HCT116 (cell line): ENCODE measurements at regions not wholly inside any gene's neighbourhood (a gene's known extent, or its start where the extent isn't known, plus 50 kb on each side); places are given as distances from the start of the nearest gene placed in this dataset.
"Not testable (repeated sequence)": the region's sequence is repeated elsewhere in the genome, so short reads cannot be mapped to it uniquely, and the experiment has no call there.

ENCODE experiments used
- ATAC-seq: fragments of 200-7000 bp; cut with Tn5 transposase; 2 replicates; pipeline ENCODE4 v1.9.1; 2020; ENCODE audit warnings: mild to moderate bottlenecking, moderate library complexity
- BruUV-seq: library from RNA; stranded (reverse); fragments of 400-500 nt; replicated peaks from 2 replicates; lab custom pipeline; 2021; lab: Mats Ljungman, UMichigan
- CTCF ChIA-PET: fragments of 300-600 bp; sonication (Branson Sonifier 250); formaldehyde crosslinking; loops from one replicate; lab custom pipeline; 2021; ENCODE audit warnings: antibody characterized with exemption; lab: Charles Lee
- POLR2A ChIA-PET: fragments of 300-600, 350-600 bp; sonication (Branson Sonifier 250); formaldehyde crosslinking; loops from one replicate; lab custom pipeline; 2021; ENCODE audit warnings: antibody characterized with exemption; lab: Charles Lee
- RAD21 ChIA-PET, 2 experiments: fragments of 300-600 bp; sonication (Branson Sonifier 250); formaldehyde crosslinking; loops; one replicate each; lab custom pipeline; 2023; ENCODE audit warnings: low total read pairs in 2 of 2; ENCODE audit not compliant: uncharacterized antibody in 2 of 2, unreplicated experiment in 2 of 2, low non-redundant PET in 1 of 2; lab: Charles Lee
- DNase-seq: peaks from one replicate; pipeline ENCODE4 v3.0.0-alpha.2; 2010; ENCODE audit warnings: low read depth, low spot score
- H2AFZ ChIP-seq: fragments of 200-600 bp; shearing (Covaris generic), sonication (generic); 2 replicates; pipeline ENCODE4 v1.6.1; 2017; ENCODE audit warnings: low read depth, mixed run types, mixed read lengths, antibody characterized with exemption, low read length; ENCODE audit not compliant: poor library complexity, severe bottlenecking
- H3K27ac ChIP-seq: 2 replicates; pipeline ENCODE4 v1.5.1; 2012; ENCODE audit warnings: low read depth, low read length
- H3K27me3 ChIP-seq: fragments of 200-600 bp; sonication (generic); 2 replicates; pipeline ENCODE4 v1.6.1; 2016; ENCODE audit warnings: mixed run types, low read length, mixed read lengths; ENCODE audit not compliant: insufficient read depth
- H3K36me3 ChIP-seq, 2 experiments: fragments of 200-500 bp in 1 of 2; fragments of 200-600 bp in 1 of 2; sonication (Bioruptor generic) in 1 of 2; sonication (generic) in 1 of 2; 2 replicates each; pipeline versions ENCODE4 v1.5.1 to v1.6.1; 2014 to 2016; ENCODE audit warnings: low read length in 2 of 2, inconsistent platforms in 1 of 2, mixed read lengths in 1 of 2, mixed run types in 1 of 2; ENCODE audit not compliant: insufficient read depth in 2 of 2, control insufficient read depth in 1 of 2
- H3K4me1 ChIP-seq, 2 experiments: fragments of 200-600 bp in 1 of 2; sonication (generic) in 1 of 2; 2 replicates each; pipeline versions ENCODE4 v1.5.1 to v1.6.1; 2012 to 2017; ENCODE audit warnings: low read length in 2 of 2, inconsistent platforms in 1 of 2, mild to moderate bottlenecking in 1 of 2, mixed read lengths in 1 of 2, mixed run types in 1 of 2, moderate library complexity in 1 of 2; ENCODE audit not compliant: insufficient read depth in 2 of 2, control insufficient read depth in 1 of 2
- H3K4me2 ChIP-seq: fragments of 200-600 bp; sonication (generic); 2 replicates; pipeline ENCODE4 v1.6.1; 2017; ENCODE audit warnings: mixed run types, low read length, mixed read lengths
- H3K4me3 ChIP-seq, 2 experiments: fragments of 200-600 bp in 1 of 2; sonication (generic) in 1 of 2; replicated peaks in 1 of 2; 2 replicates each; pipeline ENCODE4 v1.5.1; 2011 to 2016; ENCODE audit warnings: low read length in 2 of 2, control low read depth in 1 of 2, low read depth in 1 of 2, mild to moderate bottlenecking in 1 of 2, mixed read lengths in 1 of 2, mixed run types in 1 of 2
- H3K79me2 ChIP-seq: fragments of 200-600 bp; sonication (generic); 2 replicates; pipeline ENCODE4 v1.6.1; 2017; ENCODE audit warnings: mild to moderate bottlenecking, mixed run types, low read length, moderate library complexity, mixed read lengths; ENCODE audit not compliant: insufficient read depth
- H3K9ac ChIP-seq: fragments of 200-600 bp; sonication (generic); 2 replicates; pipeline ENCODE4 v1.6.1; 2016; ENCODE audit warnings: low read length, mixed read lengths
- H3K9me2 ChIP-seq: fragments of 200-600 bp; sonication (generic), shearing (Covaris generic); 2 replicates; pipeline ENCODE4 v1.6.1; 2017; ENCODE audit warnings: mixed run types, mild to moderate bottlenecking, moderate library complexity; ENCODE audit not compliant: insufficient read depth
- H3K9me3 ChIP-seq, 2 experiments: fragments of 200-500 bp in 1 of 2; fragments of 200-600 bp in 1 of 2; sonication (Bioruptor generic) in 1 of 2; sonication (generic) in 1 of 2; 2 replicates each; pipeline ENCODE4 v1.6.1; 2014 to 2017; ENCODE audit warnings: low read length in 2 of 2, mixed read lengths in 2 of 2, inconsistent platforms in 1 of 2, low read depth in 1 of 2, mild to moderate bottlenecking in 1 of 2, mixed run types in 1 of 2, moderate library complexity in 1 of 2; ENCODE audit not compliant: control insufficient read depth in 1 of 2, insufficient read depth in 1 of 2
- H4K20me1 ChIP-seq: fragments of 200-600 bp; sonication (generic), shearing (Covaris generic); 2 replicates; pipeline ENCODE4 v1.6.1; 2017; ENCODE audit warnings: mixed run types, mild to moderate bottlenecking, moderate library complexity; ENCODE audit not compliant: insufficient read depth
- CBX3 ChIP-seq: IDR thresholded peaks from 2 replicates; pipeline ENCODE4 v1.6.1; 2012; ENCODE audit warnings: low read depth
- CEBPB ChIP-seq: IDR thresholded peaks from 2 replicates; pipeline ENCODE4 v1.6.1; 2012; ENCODE audit warnings: low read depth
- EGR1 ChIP-seq: IDR thresholded peaks from 2 replicates; pipeline ENCODE4 v1.6.1; 2012; ENCODE audit warnings: low read depth
- ELF1 ChIP-seq: IDR thresholded peaks from 2 replicates; pipeline ENCODE4 v1.6.1; 2012; ENCODE audit warnings: low read depth, borderline replicate concordance
- EZH2phosphoT487 ChIP-seq: fragments of 200-600 bp; IDR thresholded peaks from 2 replicates; pipeline ENCODE4 v1.6.1; 2018; ENCODE audit warnings: antibody characterized with exemption, borderline replicate concordance
- FOSL1 ChIP-seq: IDR thresholded peaks from 2 replicates; pipeline ENCODE4 v1.6.1; 2012; ENCODE audit warnings: low read depth
- JUND ChIP-seq: IDR thresholded peaks from 2 replicates; pipeline ENCODE4 v1.6.1; 2012
- POLR2AphosphoS5 ChIP-seq: IDR thresholded peaks from 2 replicates; pipeline ENCODE4 v1.6.1; 2011; ENCODE audit warnings: mild to moderate bottlenecking, low read depth, low read length, moderate library complexity
- RAD21 ChIP-seq: IDR thresholded peaks from 2 replicates; pipeline ENCODE4 v1.6.1; 2012; ENCODE audit warnings: low read depth, mild to moderate bottlenecking
- SIN3A ChIP-seq: IDR thresholded peaks from 2 replicates; pipeline ENCODE4 v1.6.1; 2012; ENCODE audit warnings: low read depth
- SRF ChIP-seq: IDR thresholded peaks from 2 replicates; pipeline ENCODE4 v1.6.1; 2012; ENCODE audit warnings: low read depth
- TCF7L2 ChIP-seq: IDR thresholded peaks from 2 replicates; pipeline ENCODE4 v1.7.0; 2011; ENCODE audit warnings: borderline replicate concordance, inconsistent platforms; ENCODE audit not compliant: insufficient read depth, insufficient read length; ENCODE audit errors: extremely low read depth
- YY1 ChIP-seq: IDR thresholded peaks from 2 replicates; pipeline ENCODE4 v1.6.1; 2011; ENCODE audit warnings: low read length, low read depth, moderate library complexity, mild to moderate bottlenecking; ENCODE audit not compliant: insufficient replicate concordance; ENCODE audit errors: extremely low read depth
- ZFX ChIP-seq: fragments of 450-650 bp; IDR thresholded peaks from 2 replicates; pipeline ENCODE4 v1.6.1; 2017
- ZNF274 ChIP-seq: fragments of 200-500 bp; sonication (Bioruptor generic); IDR thresholded peaks from 2 replicates; pipeline ENCODE4 v1.6.1; 2014; ENCODE audit warnings: mild to moderate bottlenecking, low read depth, low read length, inconsistent platforms
- intact Hi-C: fragments of 100-400 bp; cut with micrococcal nuclease; formaldehyde crosslinking; loops from 2 replicates; pipeline ENCODE4 v1.10.0; 2022
- TF ChIP-seq, protein P1 (sequence below), 3 experiments: fragments of 200-600 bp in 1 of 3; sonication (generic) in 1 of 3; IDR thresholded peaks in 2 of 3; conservative IDR thresholded peaks in 1 of 3; 2 replicates each; pipeline ENCODE4 v1.5.1; 2012 to 2017; ENCODE audit warnings: low read depth in 2 of 3, low read length in 2 of 3, antibody characterized with exemption in 1 of 3, borderline replicate concordance in 1 of 3, control low read depth in 1 of 3, mild to moderate bottlenecking in 1 of 3, mixed read lengths in 1 of 3, mixed run types in 1 of 3, moderate library complexity in 1 of 3; ENCODE audit not compliant: insufficient read depth in 1 of 3
- TF ChIP-seq, protein P2 (sequence below): IDR thresholded peaks from 2 replicates; pipeline ENCODE4 v1.6.1; 2012
- TF ChIP-seq, protein P3 (sequence below): IDR thresholded peaks from 2 replicates; pipeline ENCODE4 v1.6.1; 2012
- TF ChIP-seq, protein P4 (sequence below): IDR thresholded peaks from 2 replicates; pipeline ENCODE4 v1.6.1; 2011; ENCODE audit warnings: mild to moderate bottlenecking, low read length, moderate library complexity; ENCODE audit not compliant: insufficient replicate concordance; ENCODE audit errors: extremely low read depth

DNA sequence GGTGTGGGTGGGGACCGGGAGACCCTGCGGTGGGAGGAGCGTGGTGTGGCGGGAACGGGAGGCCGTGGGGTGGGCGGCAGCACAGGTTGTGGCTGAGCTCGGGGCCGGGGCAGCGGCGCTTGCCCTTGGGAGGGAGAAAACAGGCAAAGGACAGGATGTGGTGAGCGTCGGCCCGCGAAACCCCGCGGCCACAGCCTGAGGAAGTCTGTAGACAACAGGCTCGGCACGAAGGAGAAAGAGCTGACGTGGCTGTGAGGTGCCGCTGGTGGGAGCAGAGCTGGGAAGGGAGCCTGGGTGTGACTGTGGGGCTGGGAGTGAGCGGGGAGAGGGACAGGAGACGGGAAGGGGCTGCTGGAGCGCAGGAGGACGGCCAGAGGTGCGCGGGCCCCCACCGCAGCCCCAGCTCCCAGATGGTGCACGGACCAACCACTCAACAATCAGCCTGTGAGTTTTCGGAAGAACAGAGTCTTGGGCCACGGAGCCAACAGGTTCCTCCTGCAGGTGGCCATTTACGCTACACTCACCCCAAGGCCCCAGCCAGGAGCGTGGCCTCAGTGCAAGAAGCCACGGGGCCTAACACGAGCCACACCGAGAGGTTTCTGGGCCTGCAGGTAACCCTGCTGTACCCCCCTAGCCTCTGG is 202.8 kb downstream of the DLL1 start:
- Histone ChIP-seq H3K9me2 (no peaks in the 10 kb centered on the region), H3K36me3 (no peaks in the 10 kb centered on the region), H3K27ac (no peak overlapping the region), H3K9ac (no peak overlapping the region), H3K27me3 (no peaks in the 10 kb centered on the region), H3K9me3 (no peaks in the 10 kb centered on the region), H2AFZ (no peak overlapping the region), H3K4me3 (no peak overlapping the region), H4K20me1 (no peaks in the 10 kb centered on the region), H3K79me2 (no peaks in the 10 kb centered on the region), H3K4me1 (no peaks in the 10 kb centered on the region), H3K4me2 (no peak overlapping the region)
- intact Hi-C loops: no loop called here
- TF ChIP-seq, protein P1, sequence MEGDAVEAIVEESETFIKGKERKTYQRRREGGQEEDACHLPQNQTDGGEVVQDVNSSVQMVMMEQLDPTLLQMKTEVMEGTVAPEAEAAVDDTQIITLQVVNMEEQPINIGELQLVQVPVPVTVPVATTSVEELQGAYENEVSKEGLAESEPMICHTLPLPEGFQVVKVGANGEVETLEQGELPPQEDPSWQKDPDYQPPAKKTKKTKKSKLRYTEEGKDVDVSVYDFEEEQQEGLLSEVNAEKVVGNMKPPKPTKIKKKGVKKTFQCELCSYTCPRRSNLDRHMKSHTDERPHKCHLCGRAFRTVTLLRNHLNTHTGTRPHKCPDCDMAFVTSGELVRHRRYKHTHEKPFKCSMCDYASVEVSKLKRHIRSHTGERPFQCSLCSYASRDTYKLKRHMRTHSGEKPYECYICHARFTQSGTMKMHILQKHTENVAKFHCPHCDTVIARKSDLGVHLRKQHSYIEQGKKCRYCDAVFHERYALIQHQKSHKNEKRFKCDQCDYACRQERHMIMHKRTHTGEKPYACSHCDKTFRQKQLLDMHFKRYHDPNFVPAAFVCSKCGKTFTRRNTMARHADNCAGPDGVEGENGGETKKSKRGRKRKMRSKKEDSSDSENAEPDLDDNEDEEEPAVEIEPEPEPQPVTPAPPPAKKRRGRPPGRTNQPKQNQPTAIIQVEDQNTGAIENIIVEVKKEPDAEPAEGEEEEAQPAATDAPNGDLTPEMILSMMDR (IDR thresholded peaks at IDR 0.05 in 2 of 3, conservative IDR thresholded peaks at IDR 0.05 in 1 of 3; ENCODE audit: borderline replicate concordance in 1 of 3, insufficient read depth in 1 of 3, low read depth in 2 of 3, low read length in 2 of 3): no peak
- TF ChIP-seq RAD21 (no peak), SRF (no peak), YY1 (no peak), FOSL1 (no peak), CEBPB (no peak), ZFX (no peak), ZNF274 (no peak), POLR2AphosphoS5 (no peak), EZH2phosphoT487 (no peak), EGR1 (no peak), SIN3A (no peak), ELF1 (no peak), CBX3 (no peak), TCF7L2 (no peak), JUND (no peak)
- TF ChIP-seq, protein P2, sequence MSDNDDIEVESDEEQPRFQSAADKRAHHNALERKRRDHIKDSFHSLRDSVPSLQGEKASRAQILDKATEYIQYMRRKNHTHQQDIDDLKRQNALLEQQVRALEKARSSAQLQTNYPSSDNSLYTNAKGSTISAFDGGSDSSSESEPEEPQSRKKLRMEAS: no peak
- TF ChIP-seq, protein P3, sequence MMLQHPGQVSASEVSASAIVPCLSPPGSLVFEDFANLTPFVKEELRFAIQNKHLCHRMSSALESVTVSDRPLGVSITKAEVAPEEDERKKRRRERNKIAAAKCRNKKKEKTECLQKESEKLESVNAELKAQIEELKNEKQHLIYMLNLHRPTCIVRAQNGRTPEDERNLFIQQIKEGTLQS: no peak
- TF ChIP-seq, protein P4, sequence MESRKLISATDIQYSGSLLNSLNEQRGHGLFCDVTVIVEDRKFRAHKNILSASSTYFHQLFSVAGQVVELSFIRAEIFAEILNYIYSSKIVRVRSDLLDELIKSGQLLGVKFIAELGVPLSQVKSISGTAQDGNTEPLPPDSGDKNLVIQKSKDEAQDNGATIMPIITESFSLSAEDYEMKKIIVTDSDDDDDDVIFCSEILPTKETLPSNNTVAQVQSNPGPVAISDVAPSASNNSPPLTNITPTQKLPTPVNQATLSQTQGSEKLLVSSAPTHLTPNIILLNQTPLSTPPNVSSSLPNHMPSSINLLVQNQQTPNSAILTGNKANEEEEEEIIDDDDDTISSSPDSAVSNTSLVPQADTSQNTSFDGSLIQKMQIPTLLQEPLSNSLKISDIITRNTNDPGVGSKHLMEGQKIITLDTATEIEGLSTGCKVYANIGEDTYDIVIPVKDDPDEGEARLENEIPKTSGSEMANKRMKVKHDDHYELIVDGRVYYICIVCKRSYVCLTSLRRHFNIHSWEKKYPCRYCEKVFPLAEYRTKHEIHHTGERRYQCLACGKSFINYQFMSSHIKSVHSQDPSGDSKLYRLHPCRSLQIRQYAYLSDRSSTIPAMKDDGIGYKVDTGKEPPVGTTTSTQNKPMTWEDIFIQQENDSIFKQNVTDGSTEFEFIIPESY: no peak
- CTCF ChIA-PET: no interaction called here
- DNase-seq (no peak), ATAC-seq (0 out of 2 replicates have a peak, but pooled peaks have one; percentile 11)
- POLR2A ChIA-PET: no interaction called here
- RAD21 ChIA-PET: no interaction called here
- BruUV-seq: no TSS peak

DNA sequence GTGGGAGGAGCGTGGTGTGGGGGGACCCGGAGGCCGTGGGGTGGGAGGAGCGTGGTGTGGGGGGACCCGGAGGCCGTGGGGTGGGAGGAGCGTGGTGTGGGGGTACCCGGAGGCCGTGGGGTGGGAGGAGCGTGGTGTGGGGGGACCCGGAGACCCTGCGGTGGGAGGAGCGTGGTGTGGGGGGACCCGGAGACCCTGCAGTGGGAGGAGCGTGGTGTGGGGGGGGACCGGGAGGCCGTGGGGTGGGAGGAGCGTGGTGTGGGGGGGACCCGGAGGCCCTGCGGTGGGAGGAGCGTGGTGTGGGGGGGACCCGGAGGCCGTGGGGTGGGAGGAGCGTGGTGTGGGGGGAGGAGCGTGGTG is 203.5 kb downstream of the DLL1 start:
- RAD21 ChIA-PET, CTCF ChIA-PET, H4K20me1 ChIP-seq, H3K4me2 ChIP-seq, POLR2A ChIA-PET, H3K27ac ChIP-seq, H3K9me2 ChIP-seq, H3K4me3 ChIP-seq, intact Hi-C loops, H3K27me3 ChIP-seq, ATAC-seq, DNase-seq, BruUV-seq, H2AFZ ChIP-seq, H3K4me1 ChIP-seq, H3K36me3 ChIP-seq, H3K9me3 ChIP-seq, H3K9ac ChIP-seq, H3K79me2 ChIP-seq: not testable (repeated sequence)
